Colonic mucosa (tissue), 4 donors: ENCODE measurements at regions not wholly inside any gene's neighbourhood (a gene's known extent, or its start where the extent isn't known, plus 50 kb on each side); places are given as distances from the start of the nearest gene placed in this dataset.
"Not testable (repeated sequence)": the region's sequence is repeated elsewhere in the genome, so short reads cannot be mapped to it uniquely, and the experiment has no call there.

Source experiments
- DNase-seq: peaks from one replicate; pipeline ENCODE4 v3.0.0-alpha.2; 2020
- H3K27ac ChIP-seq: fragments of 200-600 bp; one replicate; pipeline ENCODE4 v1.8.0; 2021
- H3K27me3 ChIP-seq: fragments of 200-600 bp; one replicate; pipeline ENCODE4 v1.8.0; 2021
- H3K36me3 ChIP-seq: fragments of 200-600 bp; one replicate; pipeline ENCODE4 v1.8.0; 2021
- H3K4me1 ChIP-seq: fragments of 200-600 bp; one replicate; pipeline ENCODE4 v1.8.0; 2021; ENCODE audit warnings: mild to moderate bottlenecking
- H3K4me3 ChIP-seq: fragments of 200-600 bp; one replicate; pipeline ENCODE4 v1.8.0; 2021
- H3K9ac ChIP-seq, 2 donors: one replicate each; pipeline ENCODE4 v1.7.0; 2013; ENCODE audit warnings: control low read depth in 2 of 2, low read depth in 2 of 2, low read length in 2 of 2
- H3K9me3 ChIP-seq: fragments of 200-600 bp; one replicate; pipeline ENCODE4 v1.8.0; 2021
- CTCF ChIP-seq: fragments of 200-600 bp; IDR thresholded peaks from one replicate; pipeline ENCODE4 v1.8.0; 2022; ENCODE audit warnings: antibody characterized with exemption, mild to moderate bottlenecking
- intact Hi-C: fragments of 100-400 bp; cut with DNase I; formaldehyde crosslinking; loops from one replicate; pipeline ENCODE4 v1.14.1; 2022
- donor health status: healthy.
- donor health status: DM: no; HTN: no; CAD: no.
- donor health status: DM: no; HTN: no; CAD: no.

GRCh38 chr6:98047871-98048270 is 764.9 kb upstream of the MMS22L start:
- Histone ChIP-seq H3K4me3 (no peak overlapping the region), H3K27me3 (no peaks in the 10 kb centered on the region), H3K36me3 (no peaks in the 10 kb centered on the region), H3K9ac (no peak overlapping the region), H3K27ac (no peak overlapping the region), H3K4me1 (no peaks in the 10 kb centered on the region), H3K9me3 (no peaks in the 10 kb centered on the region)
- no peak for TF ChIP-seq CTCF
- intact Hi-C loops, result no loop called here
- no peak for DNase-seq

- Histone ChIP-seq H3K27ac (no peak overlapping the region), H3K4me3 (no peak overlapping the region), H3K27me3 (no peaks in the 10 kb centered on the region), H3K9me3 (no peaks in the 10 kb centered on the region), H3K36me3 (no peaks in the 10 kb centered on the region), H3K9ac (no peak overlapping the region), H3K4me1 (no peaks in the 10 kb centered on the region)
- no peak for TF ChIP-seq CTCF
- intact Hi-C loops, result no loop called here
- no peak for DNase-seq
Measured at GRCh38 chr6:98054453-98054852, 771.4 kb upstream of the MMS22L start.

- no peak for DNase-seq
- H3K4me3 ChIP-seq, result no peak overlapping the region
- intact Hi-C loops, result no loop called here
Measured at GRCh38 chr6:98056955-98057354, 773.9 kb upstream of the MMS22L start.

GRCh38 chr6:98067375-98067774 is 767.0 kb upstream of the POU3F2 start:
- H3K9me3 ChIP-seq, result no peaks in the 10 kb centered on the region
- H3K9ac ChIP-seq, result no peak overlapping the region
- H3K27ac ChIP-seq, result no peak overlapping the region
- H3K27me3 ChIP-seq, result no peaks in the 10 kb centered on the region
- no peaks in the 10 kb centered on the region for H3K4me1 ChIP-seq
- no peaks in the 10 kb centered on the region for H3K36me3 ChIP-seq
- DNase-seq, result no peak
- intact Hi-C loops, result no loop called here
- no peak overlapping the region for H3K4me3 ChIP-seq
- TF ChIP-seq CTCF, result no peak

More at GRCh38 chr6:98056955-98057354, 773.9 kb upstream of the MMS22L start:
- Histone ChIP-seq H3K27ac (no peak overlapping the region), H3K36me3 (no peaks in the 10 kb centered on the region), H3K4me1 (no peaks in the 10 kb centered on the region), H3K9me3 (no peaks in the 10 kb centered on the region), H3K9ac (no peak overlapping the region), H3K27me3 (no peaks in the 10 kb centered on the region)
- TF ChIP-seq CTCF, result no peak

GRCh38 chr6:98088537-98088936 is 745.8 kb upstream of the POU3F2 start:
- H3K27me3 ChIP-seq, H3K4me3 ChIP-seq, H3K9me3 ChIP-seq, DNase-seq, H3K9ac ChIP-seq, intact Hi-C loops, H3K27ac ChIP-seq, H3K4me1 ChIP-seq, H3K36me3 ChIP-seq: not testable (repeated sequence)

- DNase-seq, result no peak
- intact Hi-C loops, result no loop called here
- Histone ChIP-seq H3K4me1 (no peaks in the 10 kb centered on the region), H3K27ac (no peak overlapping the region), H3K4me3 (no peak overlapping the region), H3K27me3 (no peaks in the 10 kb centered on the region), H3K36me3 (no peaks in the 10 kb centered on the region), H3K9ac (no peak overlapping the region), H3K9me3 (no peaks in the 10 kb centered on the region)
- TF ChIP-seq CTCF, result no peak
Measured at GRCh38 chr6:98092331-98092730, 742.0 kb upstream of the POU3F2 start.
